ENCODE measurements at regions not wholly inside any gene's neighbourhood (a gene's known extent, or its start where the extent isn't known, plus 50 kb on each side); places are given as distances from the start of the nearest gene placed in this dataset.

DNA sequence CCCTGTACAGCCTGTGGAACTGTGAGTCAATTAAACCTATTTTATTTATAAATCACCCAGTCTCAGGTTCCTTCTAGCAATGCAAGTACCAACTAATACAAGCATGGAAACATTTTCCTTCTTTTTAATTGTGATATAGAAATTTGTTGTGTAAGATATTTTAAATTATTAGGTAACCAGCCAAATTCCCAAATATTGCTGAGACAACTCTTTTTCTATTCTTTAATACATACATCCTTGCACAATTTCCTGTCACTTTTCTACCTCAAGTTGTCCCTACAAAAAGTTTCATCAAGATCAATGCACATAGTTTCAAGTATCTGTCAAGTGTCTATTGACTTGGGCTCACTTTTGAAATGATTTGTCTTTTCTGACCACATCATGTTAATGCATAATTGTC is 488.6 kb downstream of the ACTL7B start:
- no peak overlapping the region for H3K4me3 Mint-ChIP-seq
- Histone ChIP-seq H3K4me2 (replicated peaks; ENCODE audit: low read depth, low read length, poor library complexity, severe bottlenecking) (no peak overlapping the region), H3K27ac (ENCODE audit: low read length in 2 of 2) (no peak overlapping the region), H4K20me1 (ENCODE audit: control insufficient read depth, insufficient read depth, low read length, poor library complexity, severe bottlenecking) (no peaks in the 10 kb centered on the region), H2AFZ (ENCODE audit: insufficient read depth, low read depth, low read length, poor library complexity, severe bottlenecking) (no peak overlapping the region), H3K36me3 (replicated peaks in 1 of 2; ENCODE audit: control extremely low read depth in 1 of 2, control insufficient read depth in 1 of 2, extremely low read depth in 1 of 2, insufficient read depth in 2 of 2, low read length in 1 of 2) (no peaks in the 10 kb centered on the region), H3K4me1 (ENCODE audit: control insufficient read depth in 2 of 2, insufficient read depth in 2 of 2, low read length in 2 of 2) (no peaks in the 10 kb centered on the region), H3K9me3 (ENCODE audit: control extremely low read depth in 1 of 3, control insufficient read depth in 2 of 3, insufficient read depth in 1 of 3, low read length in 2 of 3) (no peaks in the 10 kb centered on the region), H3K27me3 (replicated peaks in 1 of 4; ENCODE audit: control extremely low read depth in 1 of 4, control insufficient read depth in 3 of 4, insufficient read depth in 4 of 4, low read length in 3 of 4) (no peaks in the 10 kb centered on the region), H3K9ac (ENCODE audit: low read length) (no peak overlapping the region), H3K4me3 (ENCODE audit: control extremely low read depth in 1 of 5, extremely low read depth in 1 of 5, insufficient read depth in 1 of 5, low read depth in 2 of 5, low read length in 4 of 5) (no peak overlapping the region), H3K79me2 (ENCODE audit: control insufficient read depth, insufficient read depth, low read length) (no peaks in the 10 kb centered on the region)
- no peak for TF ChIP-seq EZH2 (IDR thresholded peaks at IDR 0.05; ENCODE audit: borderline replicate concordance, insufficient read depth, low read depth, low read length, poor library complexity, severe bottlenecking)
- TF ChIP-seq CTCF (IDR thresholded peaks at IDR 0.05), result no peak
- POLR2A ChIA-PET, result no interaction called here
- H3K9me3 Mint-ChIP-seq (ENCODE audit: insufficient read depth), result peaks cover 5% of the 10 kb centered on the region
- no peak overlapping the region for H3K27ac Mint-ChIP-seq
- H3K27me3 Mint-ChIP-seq, result no peaks in the 10 kb centered on the region
- intact Hi-C loops (cut with micrococcal nuclease), result no loop called here
- H3K4me1 Mint-ChIP-seq, result no peaks in the 10 kb centered on the region
- ATAC-seq (ENCODE audit: low read depth) (no peak), DNase-seq (no peak)
- CTCF ChIA-PET, result no interaction called here

GRCh38 chr9:108363311-108363710 is 492.5 kb downstream of the ACTL7B start:
- Histone ChIP-seq H3K4me2 (replicated peaks; ENCODE audit: low read depth, low read length, poor library complexity, severe bottlenecking) (no peak overlapping the region), H3K4me1 (ENCODE audit: control insufficient read depth in 2 of 2, insufficient read depth in 2 of 2, low read length in 2 of 2) (no peaks in the 10 kb centered on the region), H4K20me1 (ENCODE audit: control insufficient read depth, insufficient read depth, low read length, poor library complexity, severe bottlenecking) (no peaks in the 10 kb centered on the region), H3K27me3 (replicated peaks in 1 of 4; ENCODE audit: control extremely low read depth in 1 of 4, control insufficient read depth in 3 of 4, insufficient read depth in 4 of 4, low read length in 3 of 4) (no peaks in the 10 kb centered on the region), H3K79me2 (ENCODE audit: control insufficient read depth, insufficient read depth, low read length) (no peaks in the 10 kb centered on the region), H3K27ac (ENCODE audit: low read length in 2 of 2) (no peak overlapping the region), H3K36me3 (replicated peaks in 1 of 2; ENCODE audit: control extremely low read depth in 1 of 2, control insufficient read depth in 1 of 2, extremely low read depth in 1 of 2, insufficient read depth in 2 of 2, low read length in 1 of 2) (no peaks in the 10 kb centered on the region), H3K9ac (ENCODE audit: low read length) (no peak overlapping the region), H3K9me3 (ENCODE audit: control extremely low read depth in 1 of 3, control insufficient read depth in 2 of 3, insufficient read depth in 1 of 3, low read length in 2 of 3) (no peaks in the 10 kb centered on the region), H3K4me3 (ENCODE audit: control extremely low read depth in 1 of 5, extremely low read depth in 1 of 5, insufficient read depth in 1 of 5, low read depth in 2 of 5, low read length in 4 of 5) (no peak overlapping the region), H2AFZ (ENCODE audit: insufficient read depth, low read depth, low read length, poor library complexity, severe bottlenecking) (no peak overlapping the region)
- ATAC-seq (ENCODE audit: low read depth) (no peak), DNase-seq (no peak)
- 67% methylated on average over 1 of the region's 1 CpG for WGBS (ENCODE audit: insufficient coverage)
- intact Hi-C loops (cut with micrococcal nuclease), result no loop called here
- Mint-ChIP-seq H3K27ac (no peak overlapping the region), H3K27me3 (no peaks in the 10 kb centered on the region), H3K9me3 (ENCODE audit: insufficient read depth) (no peaks in the 10 kb centered on the region), H3K4me3 (no peak overlapping the region), H3K4me1 (no peaks in the 10 kb centered on the region)
- TF ChIP-seq EZH2 (IDR thresholded peaks at IDR 0.05; ENCODE audit: borderline replicate concordance, insufficient read depth, low read depth, low read length, poor library complexity, severe bottlenecking) (no peak), CTCF (IDR thresholded peaks at IDR 0.05) (no peak)
- POLR2A ChIA-PET, result no interaction called here
- CTCF ChIA-PET, result no interaction called here

Data from B cell (primary cell).